HFFc6 (cell line): ENCODE measurements at regions not wholly inside any gene's neighbourhood (a gene's known extent, or its start where the extent isn't known, plus 50 kb on each side); places are given as distances from the start of the nearest gene placed in this dataset.
"Not testable (repeated sequence)": the region's sequence is repeated elsewhere in the genome, so short reads cannot be mapped to it uniquely, and the experiment has no call there.

ENCODE experiments used
- DNase-seq: peaks from one replicate; pipeline ENCODE4 v3.0.0-alpha.2; 2018
- H3K27ac Mint-ChIP-seq: 2 replicates; pipeline ENCODE4 v1.8.0; 2020; ENCODE audit warnings: mild to moderate bottlenecking, mixed read lengths
- H3K27me3 Mint-ChIP-seq: 2 replicates; pipeline ENCODE4 v1.8.0; 2021; ENCODE audit warnings: mild to moderate bottlenecking, moderate library complexity, mixed read lengths; ENCODE audit not compliant: insufficient read depth
- H3K36me3 Mint-ChIP-seq: 2 replicates; pipeline ENCODE4 v1.8.0; 2021; ENCODE audit warnings: low read depth, mixed read lengths
- H3K4me1 Mint-ChIP-seq: 2 replicates; pipeline ENCODE4 v1.8.0; 2020; ENCODE audit warnings: low read depth, mixed read lengths
- H3K4me3 Mint-ChIP-seq: 2 replicates; pipeline ENCODE4 v1.8.0; 2020; ENCODE audit warnings: mild to moderate bottlenecking, moderate library complexity, mixed read lengths
- H3K9me3 Mint-ChIP-seq: 2 replicates; pipeline ENCODE4 v1.8.0; 2020; ENCODE audit warnings: mild to moderate bottlenecking, mixed read lengths
- TF ChIP-seq, protein P1 (sequence below): fragments of 200-600 bp; sonication (generic); IDR thresholded peaks from 2 replicates; pipeline ENCODE4 v1.5.0; 2021; ENCODE audit warnings: antibody characterized with exemption, mild to moderate bottlenecking

DNA sequence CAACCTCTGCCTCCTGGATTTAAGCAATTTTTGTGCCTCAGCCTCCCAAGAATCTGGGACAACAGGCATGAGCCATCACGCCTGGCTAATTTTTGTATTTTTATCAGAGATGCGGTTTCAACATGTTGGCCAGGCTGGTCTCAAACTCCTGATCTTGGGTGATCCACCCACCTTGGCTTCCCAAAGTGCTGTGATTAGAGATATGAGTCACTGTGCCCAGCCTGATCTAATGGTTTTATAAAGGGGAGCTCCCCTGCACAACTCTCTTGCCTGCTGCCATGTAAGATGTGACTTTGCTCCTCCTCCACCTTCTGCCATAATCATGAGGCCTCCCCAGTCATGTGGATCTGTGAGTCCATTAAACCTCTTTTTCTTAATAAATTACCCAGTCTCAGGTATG, 107.5 kb upstream of the ALDH3B2 start:
- H3K4me3 Mint-ChIP-seq, H3K27ac Mint-ChIP-seq, H3K36me3 Mint-ChIP-seq, H3K9me3 Mint-ChIP-seq, H3K4me1 Mint-ChIP-seq, DNase-seq: not testable (repeated sequence)
- H3K27me3 Mint-ChIP-seq, result peaks cover 30% of the 10 kb centered on the region

DNA sequence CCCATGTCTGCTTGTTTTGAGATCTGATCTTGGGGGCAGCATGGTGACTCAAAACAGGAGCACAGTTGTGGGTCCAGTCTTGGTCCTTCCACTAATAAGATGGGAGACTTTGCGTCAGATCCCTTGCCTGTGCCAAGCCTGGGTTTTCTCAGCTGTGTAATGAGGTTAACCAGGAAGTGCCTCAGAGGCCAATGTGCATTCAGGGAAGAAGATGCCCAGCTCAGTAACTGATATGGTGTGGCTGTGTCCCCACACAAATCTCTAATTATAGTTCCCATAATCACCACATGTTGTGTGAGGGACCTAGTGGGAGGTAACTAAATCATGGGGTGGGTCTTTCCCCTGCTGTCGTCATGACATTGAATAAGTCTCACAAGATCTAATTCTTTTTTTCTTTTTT, 107.1 kb upstream of the ALDH3B2 start:
- H3K9me3 Mint-ChIP-seq, H3K4me3 Mint-ChIP-seq, H3K4me1 Mint-ChIP-seq, H3K36me3 Mint-ChIP-seq, DNase-seq, H3K27ac Mint-ChIP-seq: not testable (repeated sequence)
- peaks cover 33% of the 10 kb centered on the region for H3K27me3 Mint-ChIP-seq

DNA sequence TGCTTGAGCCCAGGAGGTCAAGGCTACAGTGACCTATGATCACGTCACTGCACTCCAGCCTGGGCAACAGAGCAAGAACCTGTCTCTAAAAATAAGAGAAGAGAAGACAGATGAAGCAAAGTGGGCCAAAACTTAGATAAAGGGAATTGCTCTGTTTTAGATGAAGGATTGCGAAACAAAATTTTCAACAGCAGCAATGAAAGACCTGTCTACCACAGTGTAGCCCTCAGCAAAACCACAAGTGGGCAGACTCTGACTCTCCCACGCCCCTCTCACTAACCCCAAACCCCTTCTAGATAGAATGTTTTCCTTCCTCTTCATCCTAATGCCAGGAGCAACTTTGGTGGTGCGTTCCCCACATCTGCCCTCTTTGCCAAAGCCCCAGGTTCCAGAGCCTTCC, 105.6 kb upstream of the ALDH3B2 start:
- no peak for DNase-seq
- Mint-ChIP-seq H3K36me3 (no peaks in the 10 kb centered on the region), H3K9me3 (no peaks in the 10 kb centered on the region), H3K27ac (no peak overlapping the region), H3K4me3 (no peak overlapping the region), H3K27me3 (peaks cover 39% of the 10 kb centered on the region), H3K4me1 (no peaks in the 10 kb centered on the region)
- TF ChIP-seq, protein P1, sequence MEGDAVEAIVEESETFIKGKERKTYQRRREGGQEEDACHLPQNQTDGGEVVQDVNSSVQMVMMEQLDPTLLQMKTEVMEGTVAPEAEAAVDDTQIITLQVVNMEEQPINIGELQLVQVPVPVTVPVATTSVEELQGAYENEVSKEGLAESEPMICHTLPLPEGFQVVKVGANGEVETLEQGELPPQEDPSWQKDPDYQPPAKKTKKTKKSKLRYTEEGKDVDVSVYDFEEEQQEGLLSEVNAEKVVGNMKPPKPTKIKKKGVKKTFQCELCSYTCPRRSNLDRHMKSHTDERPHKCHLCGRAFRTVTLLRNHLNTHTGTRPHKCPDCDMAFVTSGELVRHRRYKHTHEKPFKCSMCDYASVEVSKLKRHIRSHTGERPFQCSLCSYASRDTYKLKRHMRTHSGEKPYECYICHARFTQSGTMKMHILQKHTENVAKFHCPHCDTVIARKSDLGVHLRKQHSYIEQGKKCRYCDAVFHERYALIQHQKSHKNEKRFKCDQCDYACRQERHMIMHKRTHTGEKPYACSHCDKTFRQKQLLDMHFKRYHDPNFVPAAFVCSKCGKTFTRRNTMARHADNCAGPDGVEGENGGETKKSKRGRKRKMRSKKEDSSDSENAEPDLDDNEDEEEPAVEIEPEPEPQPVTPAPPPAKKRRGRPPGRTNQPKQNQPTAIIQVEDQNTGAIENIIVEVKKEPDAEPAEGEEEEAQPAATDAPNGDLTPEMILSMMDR, result no peak

DNA sequence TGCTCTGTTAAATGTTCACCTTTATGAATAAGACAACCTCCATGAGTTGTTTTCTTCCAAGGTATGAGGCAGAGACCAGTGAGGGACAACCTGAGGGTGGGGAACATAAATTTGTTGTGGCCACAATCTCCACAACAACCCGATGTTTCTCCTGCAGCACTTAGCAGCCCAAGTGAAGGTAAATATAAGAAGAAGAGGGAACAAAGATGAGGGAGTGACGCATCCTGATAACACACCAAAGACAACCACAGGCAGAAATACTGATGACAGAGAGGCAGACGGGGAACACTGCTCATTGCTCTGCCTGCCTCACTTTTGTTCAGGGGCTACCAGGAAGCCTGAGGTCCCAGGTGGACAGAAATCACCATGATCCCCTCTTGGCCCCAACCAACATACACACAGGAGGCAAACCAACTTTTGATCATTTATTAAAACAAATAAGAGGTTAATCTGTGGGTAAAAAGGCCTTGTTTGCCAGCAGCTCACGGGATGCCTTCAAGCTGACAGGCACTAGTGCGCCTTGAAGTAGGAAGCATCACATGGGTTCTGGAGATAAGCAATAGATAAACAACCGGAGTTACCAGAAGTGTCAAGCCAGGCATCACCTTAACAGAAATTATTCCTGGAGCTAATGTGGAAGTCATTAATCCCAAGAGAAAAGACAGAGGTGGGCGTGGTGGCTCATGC, 104.9 kb upstream of the ALDH3B2 start:
- H3K9me3 Mint-ChIP-seq, DNase-seq, H3K36me3 Mint-ChIP-seq, H3K4me3 Mint-ChIP-seq, H3K27ac Mint-ChIP-seq, H3K4me1 Mint-ChIP-seq: not testable (repeated sequence)
- H3K27me3 Mint-ChIP-seq, result peaks cover 45% of the 10 kb centered on the region

GRCh38 chr11:67776852-67777520, 102.6 kb upstream of the ALDH3B2 start:
- Mint-ChIP-seq H3K4me3 (no peak overlapping the region), H3K27me3 (peaks cover 58% of the 10 kb centered on the region), H3K27ac (no peak overlapping the region), H3K4me1 (no peaks in the 10 kb centered on the region), H3K36me3 (no peaks in the 10 kb centered on the region), H3K9me3 (no peaks in the 10 kb centered on the region)
- DNase-seq, result no peak
- TF ChIP-seq, protein P1, result no peak

GRCh38 chr11:67774175-67774574, 99.8 kb upstream of the ALDH3B2 start:
- H3K4me1 Mint-ChIP-seq, DNase-seq, H3K36me3 Mint-ChIP-seq, H3K4me3 Mint-ChIP-seq, H3K9me3 Mint-ChIP-seq, H3K27ac Mint-ChIP-seq: not testable (repeated sequence)
- peaks cover 62% of the 10 kb centered on the region for H3K27me3 Mint-ChIP-seq

GRCh38 chr11:67768001-67768730, 93.7 kb upstream of the ALDH3B2 start:
- H3K4me3 Mint-ChIP-seq, H3K36me3 Mint-ChIP-seq, H3K27ac Mint-ChIP-seq, H3K9me3 Mint-ChIP-seq, DNase-seq, H3K4me1 Mint-ChIP-seq: not testable (repeated sequence)
- H3K27me3 Mint-ChIP-seq, result peaks cover 57% of the 10 kb centered on the region

DNA sequence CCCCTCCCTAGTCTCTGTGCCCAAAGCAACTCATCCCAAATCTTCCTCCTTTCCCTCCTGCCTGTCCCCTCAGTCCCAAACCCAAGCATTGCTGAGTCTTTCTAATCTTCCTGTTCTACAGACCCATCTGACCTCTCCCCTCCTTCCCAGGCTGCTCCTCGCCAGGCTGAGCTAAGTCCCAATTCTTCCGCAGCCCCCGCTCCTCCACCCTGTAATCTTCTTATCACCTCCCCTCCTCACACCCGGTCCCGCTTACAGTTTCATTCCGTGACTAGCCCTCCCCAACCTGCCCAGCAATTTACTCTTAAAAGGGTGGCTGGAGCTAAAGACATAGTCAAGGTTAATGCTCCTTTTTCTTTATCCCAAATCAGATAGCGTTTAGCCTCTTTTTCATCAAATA, 86.8 kb upstream of the ALDH3B2 start:
- H3K4me3 Mint-ChIP-seq, H3K27ac Mint-ChIP-seq, DNase-seq, H3K4me1 Mint-ChIP-seq, H3K9me3 Mint-ChIP-seq, H3K36me3 Mint-ChIP-seq: not testable (repeated sequence)
- peaks cover 43% of the 10 kb centered on the region for H3K27me3 Mint-ChIP-seq

- not testable (repeated sequence) for H3K4me1 Mint-ChIP-seq, H3K27ac Mint-ChIP-seq, H3K4me3 Mint-ChIP-seq, DNase-seq, H3K9me3 Mint-ChIP-seq, H3K36me3 Mint-ChIP-seq
- H3K27me3 Mint-ChIP-seq, result peaks cover 30% of the 10 kb centered on the region
These were observed 84.9 kb upstream of the ALDH3B2 start for GRCh38 chr11:67759321-67759720.

DNA sequence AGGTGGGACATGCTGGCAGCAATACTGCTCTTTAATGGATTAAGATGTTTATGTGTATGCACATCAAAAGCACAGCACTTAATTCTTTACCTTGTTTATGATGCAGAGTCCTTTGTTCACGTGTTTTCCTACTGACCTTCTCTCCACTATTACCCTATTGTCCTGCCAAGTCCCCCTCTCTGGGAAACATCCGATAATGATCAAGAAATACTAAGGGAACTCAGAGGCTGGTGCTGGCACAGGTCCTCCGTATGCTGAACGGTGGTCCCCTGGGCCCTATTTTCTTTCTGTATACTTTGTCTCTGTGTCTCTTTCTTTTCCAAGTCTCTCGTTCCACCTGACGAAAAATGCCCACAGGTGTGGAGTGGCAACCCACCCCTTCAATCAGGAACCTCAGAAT, 84.0 kb upstream of the ALDH3B2 start:
- not testable (repeated sequence) for H3K4me1 Mint-ChIP-seq, H3K27ac Mint-ChIP-seq, H3K36me3 Mint-ChIP-seq, DNase-seq, H3K4me3 Mint-ChIP-seq, H3K9me3 Mint-ChIP-seq
- peaks cover 30% of the 10 kb centered on the region for H3K27me3 Mint-ChIP-seq

GRCh38 chr11:67758009-67758408, 83.6 kb upstream of the ALDH3B2 start:
- H3K9me3 Mint-ChIP-seq, H3K27ac Mint-ChIP-seq, H3K4me1 Mint-ChIP-seq, H3K4me3 Mint-ChIP-seq, H3K36me3 Mint-ChIP-seq, DNase-seq: not testable (repeated sequence)
- H3K27me3 Mint-ChIP-seq, result peaks cover 34% of the 10 kb centered on the region

DNA sequence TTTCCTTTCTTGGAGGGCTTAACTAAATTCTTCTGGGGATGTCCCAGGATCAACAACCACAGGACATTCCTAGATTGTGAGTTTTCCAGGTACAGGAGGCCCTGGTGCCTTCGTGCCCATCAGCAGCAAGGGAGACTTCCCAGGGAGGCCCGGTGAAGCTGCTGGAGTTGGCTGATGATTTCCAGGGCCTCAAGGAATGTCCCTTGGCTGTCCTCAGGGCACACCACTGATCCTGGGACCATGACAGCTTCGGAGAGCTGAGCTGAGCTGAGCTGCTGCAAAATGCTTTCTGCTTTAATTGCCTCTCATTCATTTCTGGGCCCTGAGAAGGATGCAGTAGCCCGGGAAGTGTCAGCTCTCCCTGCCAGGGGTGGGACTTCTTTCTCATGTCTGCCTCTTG, 79.4 kb upstream of the ALDH3B2 start:
- not testable (repeated sequence) for H3K36me3 Mint-ChIP-seq, DNase-seq, H3K27ac Mint-ChIP-seq, H3K4me3 Mint-ChIP-seq, H3K4me1 Mint-ChIP-seq, H3K9me3 Mint-ChIP-seq
- peaks cover 10% of the 10 kb centered on the region for H3K27me3 Mint-ChIP-seq
